MM.1S (cell line): ENCODE measurements at regions not wholly inside any gene's neighbourhood (a gene's known extent, or its start where the extent isn't known, plus 50 kb on each side); places are given as distances from the start of the nearest gene placed in this dataset.

Source experiments
- DNase-seq: peaks from one replicate; pipeline ENCODE4 v3.0.0-alpha.2; 2015
- H2AFZ ChIP-seq: fragments of 300-600 bp; sonication (generic); 2 replicates; pipeline ENCODE4 v1.6.0; 2016; ENCODE audit warnings: antibody characterized with exemption, low read length
- H3F3A ChIP-seq: fragments of 300-600 bp; sonication (generic); 2 replicates; pipeline ENCODE4 v1.6.1; 2016; ENCODE audit warnings: mild to moderate bottlenecking, antibody characterized with exemption, low read length, moderate library complexity, mixed read lengths; ENCODE audit not compliant: insufficient read depth
- H3K27ac ChIP-seq: fragments of 300-600 bp; sonication (generic); 2 replicates; pipeline ENCODE4 v1.5.1; 2016; ENCODE audit warnings: mild to moderate bottlenecking, low read length
- H3K27me3 ChIP-seq: fragments of 300-600 bp; sonication (generic); replicated peaks from 2 replicates; pipeline ENCODE4 v1.6.0; 2016; ENCODE audit warnings: low read length; ENCODE audit not compliant: insufficient read depth
- H3K36me3 ChIP-seq: fragments of 300-600 bp; sonication (generic); replicated peaks from 2 replicates; pipeline ENCODE4 v1.6.1; 2016; ENCODE audit warnings: mild to moderate bottlenecking, low read length, mixed read lengths; ENCODE audit not compliant: insufficient read depth
- H3K4me1 ChIP-seq: fragments of 300-600 bp; sonication (generic); 2 replicates; pipeline ENCODE4 v1.6.1; 2016; ENCODE audit warnings: low read length, mixed read lengths
- H3K4me2 ChIP-seq: fragments of 300-600 bp; sonication (generic); 2 replicates; pipeline ENCODE4 v1.6.0; 2016; ENCODE audit warnings: low read depth, low read length
- H3K4me3 ChIP-seq: fragments of 300-600 bp; sonication (generic); 2 replicates; pipeline ENCODE4 v1.5.1; 2016; ENCODE audit warnings: low read length, mixed read lengths
- H3K79me2 ChIP-seq: fragments of 300-600 bp; sonication (generic); 2 replicates; pipeline ENCODE4 v1.6.1; 2016; ENCODE audit warnings: mixed run types, low read length, mixed read lengths
- H3K9ac ChIP-seq: fragments of 300-600 bp; sonication (generic); 2 replicates; pipeline ENCODE4 v1.6.1; 2016; ENCODE audit warnings: low read length, mixed read lengths
- H3K9me2 ChIP-seq: fragments of 300-600 bp; sonication (generic); replicated peaks from 2 replicates; pipeline ENCODE4 v1.6.1; 2016; ENCODE audit warnings: mild to moderate bottlenecking, low read length, mixed read lengths; ENCODE audit not compliant: insufficient read depth
- H3K9me3 ChIP-seq: fragments of 300-600 bp; sonication (generic); replicated peaks from 2 replicates; pipeline ENCODE4 v1.6.1; 2016; ENCODE audit warnings: mild to moderate bottlenecking, low read length, mixed read lengths; ENCODE audit not compliant: insufficient read depth
- H4K20me1 ChIP-seq: fragments of 300-600 bp; sonication (generic); 2 replicates; pipeline ENCODE4 v1.6.1; 2016; ENCODE audit warnings: mild to moderate bottlenecking, low read length, moderate library complexity, mixed read lengths; ENCODE audit not compliant: insufficient read depth
- EZH2 ChIP-seq: fragments of 300-600 bp; sonication (generic); optimal IDR thresholded peaks from 2 replicates; pipeline ENCODE3; 2017; ENCODE audit warnings: low read depth, mild to moderate bottlenecking, antibody characterized with exemption, low read length, mixed read lengths
- EZH2phosphoT487 ChIP-seq: fragments of 300-600 bp; sonication (generic); IDR thresholded peaks from 2 replicates; pipeline ENCODE4 v1.6.1; 2018; ENCODE audit warnings: antibody characterized with exemption, low read length
- TF ChIP-seq, protein P1 (sequence below): fragments of 300-600 bp; sonication (generic); IDR thresholded peaks from 2 replicates; pipeline ENCODE4 v1.5.1; 2016; ENCODE audit warnings: antibody characterized with exemption, low read length, mixed read lengths

DNA sequence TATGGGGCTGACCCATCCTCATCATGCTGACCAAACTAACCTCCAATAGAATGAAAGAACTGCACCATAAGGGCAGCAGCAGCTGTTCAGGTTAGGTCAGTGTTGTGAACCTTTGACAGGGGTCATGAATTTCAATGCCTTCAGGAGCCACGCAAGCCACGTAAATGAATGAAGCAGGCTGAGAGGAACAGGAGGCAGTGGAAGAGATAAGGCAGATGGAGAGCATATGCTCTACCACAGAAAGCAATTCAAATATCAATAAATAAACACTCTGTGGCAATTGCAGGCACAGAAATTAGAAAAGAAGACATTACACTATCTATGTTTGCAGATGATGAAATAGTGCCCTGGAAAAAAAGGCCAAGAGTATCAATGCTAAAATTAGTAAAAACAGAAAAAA lies 56.3 kb downstream of the SCG2 start:
- no peaks in the 10 kb centered on the region for H4K20me1 ChIP-seq
- H3F3A ChIP-seq, result no peaks in the 10 kb centered on the region
- no peaks in the 10 kb centered on the region for H3K27me3 ChIP-seq
- H3K36me3 ChIP-seq, result no peaks in the 10 kb centered on the region
- H3K4me2 ChIP-seq, result no peak overlapping the region
- H3K4me1 ChIP-seq, result no peaks in the 10 kb centered on the region
- H3K9ac ChIP-seq, result no peak overlapping the region
- H3K4me3 ChIP-seq, result no peak overlapping the region
- H3K9me3 ChIP-seq, result no peaks in the 10 kb centered on the region
- H3K79me2 ChIP-seq, result no peaks in the 10 kb centered on the region
- H3K9me2 ChIP-seq, result no peaks in the 10 kb centered on the region
- H3K27ac ChIP-seq, result no peak overlapping the region
- TF ChIP-seq EZH2phosphoT487 (no peak), EZH2 (no peak)
- TF ChIP-seq, protein P1, sequence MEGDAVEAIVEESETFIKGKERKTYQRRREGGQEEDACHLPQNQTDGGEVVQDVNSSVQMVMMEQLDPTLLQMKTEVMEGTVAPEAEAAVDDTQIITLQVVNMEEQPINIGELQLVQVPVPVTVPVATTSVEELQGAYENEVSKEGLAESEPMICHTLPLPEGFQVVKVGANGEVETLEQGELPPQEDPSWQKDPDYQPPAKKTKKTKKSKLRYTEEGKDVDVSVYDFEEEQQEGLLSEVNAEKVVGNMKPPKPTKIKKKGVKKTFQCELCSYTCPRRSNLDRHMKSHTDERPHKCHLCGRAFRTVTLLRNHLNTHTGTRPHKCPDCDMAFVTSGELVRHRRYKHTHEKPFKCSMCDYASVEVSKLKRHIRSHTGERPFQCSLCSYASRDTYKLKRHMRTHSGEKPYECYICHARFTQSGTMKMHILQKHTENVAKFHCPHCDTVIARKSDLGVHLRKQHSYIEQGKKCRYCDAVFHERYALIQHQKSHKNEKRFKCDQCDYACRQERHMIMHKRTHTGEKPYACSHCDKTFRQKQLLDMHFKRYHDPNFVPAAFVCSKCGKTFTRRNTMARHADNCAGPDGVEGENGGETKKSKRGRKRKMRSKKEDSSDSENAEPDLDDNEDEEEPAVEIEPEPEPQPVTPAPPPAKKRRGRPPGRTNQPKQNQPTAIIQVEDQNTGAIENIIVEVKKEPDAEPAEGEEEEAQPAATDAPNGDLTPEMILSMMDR, result no peak
- no peak overlapping the region for H2AFZ ChIP-seq
- DNase-seq, result no peak
